ENCODE measurements at regions not wholly inside any gene's neighbourhood (a gene's known extent, or its start where the extent isn't known, plus 50 kb on each side); places are given as distances from the start of the nearest gene placed in this dataset.

DNA sequence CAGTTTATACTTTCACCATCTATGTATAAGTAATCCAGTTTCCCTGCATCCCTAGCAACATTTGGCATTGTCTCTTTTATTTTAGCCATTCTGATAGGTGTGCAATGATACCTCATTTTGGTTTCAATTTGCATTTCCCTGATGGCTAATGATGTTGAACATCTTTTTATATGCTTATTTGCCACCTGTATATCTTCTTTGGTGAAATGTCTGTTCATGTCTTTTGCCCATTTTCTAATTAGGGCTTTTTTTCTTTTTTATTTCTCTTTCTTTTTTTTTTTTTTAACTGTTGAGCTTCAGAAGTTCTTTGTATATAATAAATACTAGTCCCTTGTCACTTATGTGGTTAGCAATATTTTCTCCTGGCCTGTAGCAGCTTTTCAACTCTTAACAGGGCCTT is 68.9 kb downstream of the TM2D3 start:
- TF ChIP-seq, protein P1, sequence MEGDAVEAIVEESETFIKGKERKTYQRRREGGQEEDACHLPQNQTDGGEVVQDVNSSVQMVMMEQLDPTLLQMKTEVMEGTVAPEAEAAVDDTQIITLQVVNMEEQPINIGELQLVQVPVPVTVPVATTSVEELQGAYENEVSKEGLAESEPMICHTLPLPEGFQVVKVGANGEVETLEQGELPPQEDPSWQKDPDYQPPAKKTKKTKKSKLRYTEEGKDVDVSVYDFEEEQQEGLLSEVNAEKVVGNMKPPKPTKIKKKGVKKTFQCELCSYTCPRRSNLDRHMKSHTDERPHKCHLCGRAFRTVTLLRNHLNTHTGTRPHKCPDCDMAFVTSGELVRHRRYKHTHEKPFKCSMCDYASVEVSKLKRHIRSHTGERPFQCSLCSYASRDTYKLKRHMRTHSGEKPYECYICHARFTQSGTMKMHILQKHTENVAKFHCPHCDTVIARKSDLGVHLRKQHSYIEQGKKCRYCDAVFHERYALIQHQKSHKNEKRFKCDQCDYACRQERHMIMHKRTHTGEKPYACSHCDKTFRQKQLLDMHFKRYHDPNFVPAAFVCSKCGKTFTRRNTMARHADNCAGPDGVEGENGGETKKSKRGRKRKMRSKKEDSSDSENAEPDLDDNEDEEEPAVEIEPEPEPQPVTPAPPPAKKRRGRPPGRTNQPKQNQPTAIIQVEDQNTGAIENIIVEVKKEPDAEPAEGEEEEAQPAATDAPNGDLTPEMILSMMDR (conservative IDR thresholded peaks at IDR 0.05 in 1 of 2, IDR thresholded peaks at IDR 0.05 in 1 of 2; ENCODE audit: extremely low read depth in 1 of 2, insufficient read depth in 1 of 2, low read depth in 1 of 2, low read length in 2 of 2) = no peak
- TF ChIP-seq EZH2 (IDR thresholded peaks at IDR 0.05; ENCODE audit: borderline replicate concordance, low read length) = no peak
